MM.1S (cell line): ENCODE measurements at regions not wholly inside any gene's neighbourhood (a gene's known extent, or its start where the extent isn't known, plus 50 kb on each side); places are given as distances from the start of the nearest gene placed in this dataset.

ENCODE experiments used
- DNase-seq: peaks from one replicate; pipeline ENCODE4 v3.0.0-alpha.2; 2015
- H2AFZ ChIP-seq: fragments of 300-600 bp; sonication (generic); 2 replicates; pipeline ENCODE4 v1.6.0; 2016; ENCODE audit warnings: antibody characterized with exemption, low read length
- H3F3A ChIP-seq: fragments of 300-600 bp; sonication (generic); 2 replicates; pipeline ENCODE4 v1.6.1; 2016; ENCODE audit warnings: mild to moderate bottlenecking, antibody characterized with exemption, low read length, moderate library complexity, mixed read lengths; ENCODE audit not compliant: insufficient read depth
- H3K27ac ChIP-seq: fragments of 300-600 bp; sonication (generic); 2 replicates; pipeline ENCODE4 v1.5.1; 2016; ENCODE audit warnings: mild to moderate bottlenecking, low read length
- H3K27me3 ChIP-seq: fragments of 300-600 bp; sonication (generic); replicated peaks from 2 replicates; pipeline ENCODE4 v1.6.0; 2016; ENCODE audit warnings: low read length; ENCODE audit not compliant: insufficient read depth
- H3K36me3 ChIP-seq: fragments of 300-600 bp; sonication (generic); replicated peaks from 2 replicates; pipeline ENCODE4 v1.6.1; 2016; ENCODE audit warnings: mild to moderate bottlenecking, low read length, mixed read lengths; ENCODE audit not compliant: insufficient read depth
- H3K4me1 ChIP-seq: fragments of 300-600 bp; sonication (generic); 2 replicates; pipeline ENCODE4 v1.6.1; 2016; ENCODE audit warnings: low read length, mixed read lengths
- H3K4me2 ChIP-seq: fragments of 300-600 bp; sonication (generic); 2 replicates; pipeline ENCODE4 v1.6.0; 2016; ENCODE audit warnings: low read depth, low read length
- H3K4me3 ChIP-seq: fragments of 300-600 bp; sonication (generic); 2 replicates; pipeline ENCODE4 v1.5.1; 2016; ENCODE audit warnings: low read length, mixed read lengths
- H3K79me2 ChIP-seq: fragments of 300-600 bp; sonication (generic); 2 replicates; pipeline ENCODE4 v1.6.1; 2016; ENCODE audit warnings: mixed run types, low read length, mixed read lengths
- H3K9ac ChIP-seq: fragments of 300-600 bp; sonication (generic); 2 replicates; pipeline ENCODE4 v1.6.1; 2016; ENCODE audit warnings: low read length, mixed read lengths
- H3K9me2 ChIP-seq: fragments of 300-600 bp; sonication (generic); replicated peaks from 2 replicates; pipeline ENCODE4 v1.6.1; 2016; ENCODE audit warnings: mild to moderate bottlenecking, low read length, mixed read lengths; ENCODE audit not compliant: insufficient read depth
- H3K9me3 ChIP-seq: fragments of 300-600 bp; sonication (generic); replicated peaks from 2 replicates; pipeline ENCODE4 v1.6.1; 2016; ENCODE audit warnings: mild to moderate bottlenecking, low read length, mixed read lengths; ENCODE audit not compliant: insufficient read depth
- H4K20me1 ChIP-seq: fragments of 300-600 bp; sonication (generic); 2 replicates; pipeline ENCODE4 v1.6.1; 2016; ENCODE audit warnings: mild to moderate bottlenecking, low read length, moderate library complexity, mixed read lengths; ENCODE audit not compliant: insufficient read depth
- CTCF ChIP-seq: fragments of 300-600 bp; sonication (generic); IDR thresholded peaks from 2 replicates; pipeline ENCODE4 v1.5.1; 2016; ENCODE audit warnings: antibody characterized with exemption, low read length, mixed read lengths
- EZH2 ChIP-seq: fragments of 300-600 bp; sonication (generic); optimal IDR thresholded peaks from 2 replicates; pipeline ENCODE3; 2017; ENCODE audit warnings: low read depth, mild to moderate bottlenecking, antibody characterized with exemption, low read length, mixed read lengths
- EZH2phosphoT487 ChIP-seq: fragments of 300-600 bp; sonication (generic); IDR thresholded peaks from 2 replicates; pipeline ENCODE4 v1.6.1; 2018; ENCODE audit warnings: antibody characterized with exemption, low read length

- Histone ChIP-seq H3K79me2 (no peaks in the 10 kb centered on the region), H3F3A (no peaks in the 10 kb centered on the region), H4K20me1 (no peaks in the 10 kb centered on the region), H3K4me3 (no peak overlapping the region), H3K9me2 (no peaks in the 10 kb centered on the region), H2AFZ (no peak overlapping the region), H3K36me3 (no peaks in the 10 kb centered on the region), H3K4me1 (no peaks in the 10 kb centered on the region), H3K27ac (no peak overlapping the region), H3K4me2 (no peak overlapping the region), H3K27me3 (no peaks in the 10 kb centered on the region), H3K9ac (no peak overlapping the region), H3K9me3 (no peaks in the 10 kb centered on the region)
- TF ChIP-seq CTCF (no peak), EZH2phosphoT487 (no peak), EZH2 (no peak)
- no peak for DNase-seq
Measured at GRCh38 chr6:147441751-147442150, 66.7 kb upstream of the SAMD5 start.

- Histone ChIP-seq H4K20me1 (no peaks in the 10 kb centered on the region), H3K27ac (no peak overlapping the region), H3K4me1 (no peaks in the 10 kb centered on the region), H3K36me3 (no peaks in the 10 kb centered on the region), H3K27me3 (no peaks in the 10 kb centered on the region), H3K4me3 (no peak overlapping the region), H3K9ac (no peak overlapping the region), H3K4me2 (no peak overlapping the region), H2AFZ (no peak overlapping the region), H3F3A (no peaks in the 10 kb centered on the region), H3K9me2 (no peaks in the 10 kb centered on the region), H3K9me3 (no peaks in the 10 kb centered on the region), H3K79me2 (no peaks in the 10 kb centered on the region)
- TF ChIP-seq EZH2 (no peak), EZH2phosphoT487 (no peak), CTCF (no peak)
- peak; percentile 5 for DNase-seq
Measured at GRCh38 chr6:147447835-147448611, 60.5 kb upstream of the SAMD5 start.

- Histone ChIP-seq H3K36me3 (no peaks in the 10 kb centered on the region), H3K4me1 (no peaks in the 10 kb centered on the region), H3K4me2 (no peak overlapping the region), H3K27ac (no peak overlapping the region), H4K20me1 (no peaks in the 10 kb centered on the region), H2AFZ (no peak overlapping the region), H3K9me2 (no peaks in the 10 kb centered on the region), H3F3A (no peaks in the 10 kb centered on the region), H3K9ac (no peak overlapping the region), H3K4me3 (no peak overlapping the region), H3K27me3 (no peaks in the 10 kb centered on the region), H3K79me2 (no peaks in the 10 kb centered on the region), H3K9me3 (no peaks in the 10 kb centered on the region)
- DNase-seq, result no peak
- TF ChIP-seq CTCF, result no peak
- TF ChIP-seq EZH2phosphoT487, result no peak
- no peak for TF ChIP-seq EZH2
Measured at GRCh38 chr6:147448775-147449174, 59.7 kb upstream of the SAMD5 start.
